Suprapubic skin (tissue), 4 donors: ENCODE measurements at regions not wholly inside any gene's neighbourhood (a gene's known extent, or its start where the extent isn't known, plus 50 kb on each side); places are given as distances from the start of the nearest gene placed in this dataset.

Experiments
- EP300 ChIP-seq: sonication (generic); formaldehyde crosslinking; IDR thresholded peaks from one replicate; pipeline ENCODE4 v1.6.1; 2017; ENCODE audit warnings: antibody characterized with exemption
- POLR2AphosphoS5 ChIP-seq, 3 donors: sonication (generic); formaldehyde crosslinking; IDR thresholded peaks; one replicate each; pipeline ENCODE4 v1.6.1; 2017; ENCODE audit warnings: antibody characterized with exemption in 3 of 3
- TF ChIP-seq, protein P1 (sequence below), 2 donors: fragments of 200-600 bp in 1 of 2; fragments of 450-650 bp in 1 of 2; sonication (generic) in 1 of 2; IDR thresholded peaks; one replicate each; pipeline ENCODE4 v1.5.1; 2016 to 2019; ENCODE audit warnings: antibody characterized with exemption in 2 of 2, mild to moderate bottlenecking in 1 of 2, moderate library complexity in 1 of 2

DNA sequence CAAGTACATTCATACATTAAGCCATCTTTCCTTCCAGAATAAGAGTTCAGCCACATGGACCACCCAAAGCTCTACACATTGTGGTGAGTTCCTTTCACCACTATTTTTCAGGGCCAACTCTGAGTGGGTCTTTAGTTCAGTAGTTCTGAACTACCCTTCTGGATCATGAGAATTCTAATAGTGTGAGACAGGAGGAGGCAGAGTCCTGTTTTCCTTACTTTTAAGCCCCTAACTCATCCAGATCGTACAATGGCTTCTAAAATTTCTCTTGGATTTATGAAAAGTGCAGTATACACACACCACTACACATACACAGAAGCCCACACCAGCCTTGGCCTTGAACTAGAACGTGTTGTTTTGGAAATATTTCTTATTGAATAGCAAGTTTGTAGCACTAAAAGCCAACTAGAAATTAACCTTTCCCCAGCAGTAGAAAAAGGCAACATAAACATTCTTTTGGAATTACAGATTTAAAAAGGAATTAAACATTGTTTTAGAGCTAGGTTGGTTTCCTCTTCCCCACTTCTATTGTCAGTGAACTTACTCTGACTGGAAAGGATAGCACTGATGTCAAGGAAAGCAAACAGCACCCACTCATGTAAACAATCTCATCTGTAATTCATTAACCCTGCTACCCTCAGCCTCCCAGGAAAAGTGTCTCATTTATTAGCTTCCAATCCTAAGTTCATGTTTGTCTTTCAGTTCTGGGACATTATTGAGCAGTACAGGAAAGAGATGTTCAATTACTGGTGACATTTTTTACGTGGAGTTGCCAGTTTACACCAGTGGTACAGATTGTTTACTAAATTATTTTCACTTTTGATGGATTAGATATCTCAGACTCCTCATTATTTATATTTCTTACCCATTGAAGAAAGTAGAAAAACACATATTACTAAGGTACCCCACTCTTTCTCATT is 95.7 kb upstream of the AGTR1 start:
- TF ChIP-seq, protein P1, sequence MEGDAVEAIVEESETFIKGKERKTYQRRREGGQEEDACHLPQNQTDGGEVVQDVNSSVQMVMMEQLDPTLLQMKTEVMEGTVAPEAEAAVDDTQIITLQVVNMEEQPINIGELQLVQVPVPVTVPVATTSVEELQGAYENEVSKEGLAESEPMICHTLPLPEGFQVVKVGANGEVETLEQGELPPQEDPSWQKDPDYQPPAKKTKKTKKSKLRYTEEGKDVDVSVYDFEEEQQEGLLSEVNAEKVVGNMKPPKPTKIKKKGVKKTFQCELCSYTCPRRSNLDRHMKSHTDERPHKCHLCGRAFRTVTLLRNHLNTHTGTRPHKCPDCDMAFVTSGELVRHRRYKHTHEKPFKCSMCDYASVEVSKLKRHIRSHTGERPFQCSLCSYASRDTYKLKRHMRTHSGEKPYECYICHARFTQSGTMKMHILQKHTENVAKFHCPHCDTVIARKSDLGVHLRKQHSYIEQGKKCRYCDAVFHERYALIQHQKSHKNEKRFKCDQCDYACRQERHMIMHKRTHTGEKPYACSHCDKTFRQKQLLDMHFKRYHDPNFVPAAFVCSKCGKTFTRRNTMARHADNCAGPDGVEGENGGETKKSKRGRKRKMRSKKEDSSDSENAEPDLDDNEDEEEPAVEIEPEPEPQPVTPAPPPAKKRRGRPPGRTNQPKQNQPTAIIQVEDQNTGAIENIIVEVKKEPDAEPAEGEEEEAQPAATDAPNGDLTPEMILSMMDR (IDR thresholded peaks at IDR 0.05) = no peak
- TF ChIP-seq POLR2AphosphoS5 (IDR thresholded peaks at IDR 0.05) = no peak
- no peak for TF ChIP-seq EP300
